AG04450 (cell line): ENCODE measurements at regions not wholly inside any gene's neighbourhood (a gene's known extent, or its start where the extent isn't known, plus 50 kb on each side); places are given as distances from the start of the nearest gene placed in this dataset.
"Not testable (repeated sequence)": the region's sequence is repeated elsewhere in the genome, so short reads cannot be mapped to it uniquely, and the experiment has no call there.

ENCODE experiments used
- CTCF ChIA-PET: fragments of 300-600, 350-600 bp; formaldehyde crosslinking; extraction: SDS; loops from one replicate; lab custom pipeline; 2022; ENCODE audit warnings: antibody characterized with exemption, inconsistent platforms; lab: Charles Lee
- POLR2A ChIA-PET: fragments of 350-600 bp; formaldehyde crosslinking; extraction: SDS; loops from one replicate; lab custom pipeline; 2021; ENCODE audit warnings: antibody characterized with exemption, inconsistent platforms; lab: Yijun Ruan, JAX
- DNase-seq: peaks from one replicate; pipeline ENCODE4 v3.0.0-alpha.2; 2011; ENCODE audit warnings: low read depth, low spot score
- H3K27ac ChIP-seq: one replicate; pipeline ENCODE4 v1.5.1; 2012; ENCODE audit warnings: low read depth, low read length, control low read depth
- H3K27me3 ChIP-seq: one replicate; pipeline ENCODE4 v1.6.0; 2012; ENCODE audit warnings: low read length; ENCODE audit not compliant: control insufficient read depth, insufficient read depth
- H3K4me3 ChIP-seq: 2 replicates; pipeline ENCODE4 v1.5.1; 2011; ENCODE audit warnings: mild to moderate bottlenecking, low read depth, low read length, control low read depth
- H3K9me3 ChIP-seq: 2 replicates; pipeline ENCODE4 v1.5.1; 2012; ENCODE audit warnings: low read length; ENCODE audit not compliant: control insufficient read depth, insufficient read depth
- CTCF ChIP-seq: IDR thresholded peaks from 2 replicates; pipeline ENCODE4 v1.5.1; 2011; ENCODE audit warnings: low read depth, low read length, control low read depth, inconsistent platforms

GRCh38 chr4:107442538-107443111 is 277.4 kb downstream of the PAPSS1 start:
- ChIA-PET POLR2A (no interaction called here), CTCF (interaction anchor here (0.6 kb wide), 1 partner anchor 394 kb away, joined by 3 read pairs; no protein-coding TSS in a partner anchor)
- TF ChIP-seq CTCF = no peak
- Histone ChIP-seq H3K9me3 (no peaks in the 10 kb centered on the region), H3K4me3 (no peak overlapping the region), H3K27ac (no peak overlapping the region), H3K27me3 (no peaks in the 10 kb centered on the region)
- DNase-seq = no peak

GRCh38 chr4:107439401-107439800 is 280.6 kb downstream of the PAPSS1 start:
- Histone ChIP-seq H3K4me3 (no peak overlapping the region), H3K27me3 (no peaks in the 10 kb centered on the region), H3K27ac (no peak overlapping the region), H3K9me3 (no peaks in the 10 kb centered on the region)
- ChIA-PET POLR2A (no interaction called here), CTCF (no interaction called here)
- no peak for TF ChIP-seq CTCF
- DNase-seq = no peak

GRCh38 chr4:107436471-107436870 is 283.6 kb downstream of the PAPSS1 start:
- H3K9me3 ChIP-seq, H3K27ac ChIP-seq, DNase-seq, CTCF ChIA-PET, POLR2A ChIA-PET, H3K27me3 ChIP-seq, H3K4me3 ChIP-seq: not testable (repeated sequence)

GRCh38 chr4:107432451-107432850 is 287.6 kb downstream of the PAPSS1 start:
- POLR2A ChIA-PET = no interaction called here
- Histone ChIP-seq H3K4me3 (no peak overlapping the region), H3K27me3 (no peaks in the 10 kb centered on the region), H3K9me3 (no peaks in the 10 kb centered on the region), H3K27ac (no peak overlapping the region)
- no peak for DNase-seq
- CTCF ChIA-PET = no interaction called here
- TF ChIP-seq CTCF = no peak

- no peak for DNase-seq
- no peaks in the 10 kb centered on the region for H3K9me3 ChIP-seq
- ChIA-PET CTCF (no interaction called here), POLR2A (no interaction called here)
- no peak overlapping the region for H3K27ac ChIP-seq
- TF ChIP-seq CTCF = no peak
- no peak overlapping the region for H3K4me3 ChIP-seq
- H3K27me3 ChIP-seq = no peaks in the 10 kb centered on the region
These were observed 296.2 kb downstream of the PAPSS1 start for GRCh38 chr4:107423677-107424405.

- H3K9me3 ChIP-seq, CTCF ChIA-PET, H3K4me3 ChIP-seq, H3K27ac ChIP-seq, DNase-seq, H3K27me3 ChIP-seq, POLR2A ChIA-PET: not testable (repeated sequence)
These were observed 300.5 kb downstream of the PAPSS1 start for GRCh38 chr4:107419536-107419935.
